ENCODE measurements at regions not wholly inside any gene's neighbourhood (a gene's known extent, or its start where the extent isn't known, plus 50 kb on each side); places are given as distances from the start of the nearest gene placed in this dataset.

- Histone ChIP-seq H4K20me1 (ENCODE audit: insufficient read depth) (no peaks in the 10 kb centered on the region), H3K27ac (ENCODE audit: low read length) (no peak overlapping the region), H3K79me2 (replicated peaks; ENCODE audit: insufficient read depth, low read length) (no peaks in the 10 kb centered on the region), H3F3A (ENCODE audit: insufficient read depth, low read length, poor library complexity, severe bottlenecking) (no peaks in the 10 kb centered on the region), H3K9ac (ENCODE audit: low read length) (no peak overlapping the region), H3K4me2 (ENCODE audit: low read length) (no peak overlapping the region), H3K9me3 (ENCODE audit: low read length) (no peaks in the 10 kb centered on the region), H3K9me2 (ENCODE audit: insufficient read depth, low read length) (no peaks in the 10 kb centered on the region), H3K36me3 (ENCODE audit: insufficient read depth, low read length) (no peaks in the 10 kb centered on the region), H3K27me3 (ENCODE audit: insufficient read depth, low read depth, low read length) (no peaks in the 10 kb centered on the region), H2AFZ (ENCODE audit: low read depth, low read length) (no peak overlapping the region), H3K4me3 (ENCODE audit: low read length) (no peak overlapping the region)
- TF ChIP-seq CTCF (IDR thresholded peaks at IDR 0.05; ENCODE audit: poor library complexity, severe bottlenecking) (no peak), EP300 (conservative IDR thresholded peaks at IDR 0.05; ENCODE audit: poor library complexity, severe bottlenecking) (no peak), EZH2 (IDR thresholded peaks at IDR 0.05; ENCODE audit: borderline replicate concordance, insufficient read depth, low read length, poor library complexity, severe bottlenecking) (no peak)
Measured at GRCh38 chr12:114263056-114263805, 142.7 kb downstream of the TBX5 start.

- no peaks in the 10 kb centered on the region for H4K20me1 ChIP-seq (ENCODE audit: insufficient read depth)
- no peaks in the 10 kb centered on the region for H3F3A ChIP-seq (ENCODE audit: insufficient read depth, low read length, poor library complexity, severe bottlenecking)
- H3K27ac ChIP-seq (ENCODE audit: low read length), result no peak overlapping the region
- H3K9ac ChIP-seq (ENCODE audit: low read length), result no peak overlapping the region
- no peaks in the 10 kb centered on the region for H3K79me2 ChIP-seq (replicated peaks; ENCODE audit: insufficient read depth, low read length)
- H3K4me3 ChIP-seq (ENCODE audit: low read length), result no peak overlapping the region
- TF ChIP-seq RAD21 (conservative IDR thresholded peaks at IDR 0.05), result no peak
- no peak for TF ChIP-seq MXI1 (conservative IDR thresholded peaks at IDR 0.05; ENCODE audit: poor library complexity, severe bottlenecking)
- no peak for TF ChIP-seq TAF1 (IDR thresholded peaks at IDR 0.05; ENCODE audit: low read depth)
- no peak for TF ChIP-seq POLR2AphosphoS5 (IDR thresholded peaks at IDR 0.05)
- TF ChIP-seq SMC3 (conservative IDR thresholded peaks at IDR 0.05; ENCODE audit: poor library complexity), result no peak
- TF ChIP-seq EZH2 (IDR thresholded peaks at IDR 0.05; ENCODE audit: borderline replicate concordance, insufficient read depth, low read length, poor library complexity, severe bottlenecking), result no peak
- TF ChIP-seq CTCF (IDR thresholded peaks at IDR 0.05; ENCODE audit: poor library complexity, severe bottlenecking), result no peak
- no peak for TF ChIP-seq REST (IDR thresholded peaks at IDR 0.05; ENCODE audit: borderline replicate concordance)
- no peak for TF ChIP-seq EP300 (conservative IDR thresholded peaks at IDR 0.05; ENCODE audit: poor library complexity, severe bottlenecking)
- no peaks in the 10 kb centered on the region for H3K9me2 ChIP-seq (ENCODE audit: insufficient read depth, low read length)
- H3K4me2 ChIP-seq (ENCODE audit: low read length), result no peak overlapping the region
- no peak overlapping the region for H2AFZ ChIP-seq (ENCODE audit: low read depth, low read length)
- no peaks in the 10 kb centered on the region for H3K27me3 ChIP-seq (ENCODE audit: insufficient read depth, low read depth, low read length)
- no peaks in the 10 kb centered on the region for H3K36me3 ChIP-seq (ENCODE audit: insufficient read depth, low read length)
- no peaks in the 10 kb centered on the region for H3K9me3 ChIP-seq (ENCODE audit: low read length)
Measured at GRCh38 chr12:114257687-114258086, 148.3 kb downstream of the TBX5 start.

All from neural cell (in vitro differentiated cells).